MCF 10A (cell line): ENCODE measurements at regions not wholly inside any gene's neighbourhood (a gene's known extent, or its start where the extent isn't known, plus 50 kb on each side); places are given as distances from the start of the nearest gene placed in this dataset.
"Not testable (repeated sequence)": the region's sequence is repeated elsewhere in the genome, so short reads cannot be mapped to it uniquely, and the experiment has no call there.

Experiments
- BruUV-seq: library from RNA; stranded (reverse); fragments of 400-500 nt; replicated peaks from 2 replicates; lab custom pipeline; 2021; lab: Mats Ljungman, UMichigan
- CTCF ChIA-PET: fragments of 300-600 bp; sonication (Branson Sonifier 250); formaldehyde crosslinking; extraction: SDS; loops from one replicate; lab custom pipeline; 2021; ENCODE audit warnings: antibody characterized with exemption, inconsistent platforms; lab: Yijun Ruan, JAX
- POLR2A ChIA-PET: fragments of 300-600, 350-650 bp; sonication (Branson Sonifier 250); formaldehyde crosslinking; extraction: SDS; loops from one replicate; lab custom pipeline; 2020; ENCODE audit warnings: antibody characterized with exemption, inconsistent platforms; lab: Yijun Ruan, JAX
- DNase-seq: peaks from one replicate; pipeline ENCODE4 v3.0.0-alpha.2; 2018; ENCODE audit not compliant: unreplicated experiment
- H3K27ac Mint-ChIP-seq: one replicate; pipeline ENCODE4 v1.8.0; 2022; ENCODE audit warnings: mild to moderate bottlenecking, low read depth, mixed read lengths; ENCODE audit not compliant: unreplicated experiment
- H3K27me3 Mint-ChIP-seq: one replicate; pipeline ENCODE4 v1.8.0; 2022; ENCODE audit warnings: mixed read lengths; ENCODE audit not compliant: insufficient read depth, unreplicated experiment
- H3K36me3 Mint-ChIP-seq: one replicate; pipeline ENCODE4 v1.8.0; 2022; ENCODE audit warnings: mild to moderate bottlenecking, moderate library complexity, mixed read lengths; ENCODE audit not compliant: insufficient read depth, unreplicated experiment
- H3K4me1 Mint-ChIP-seq: one replicate; pipeline ENCODE4 v1.8.0; 2022; ENCODE audit warnings: mixed read lengths; ENCODE audit not compliant: insufficient read depth, unreplicated experiment
- H3K4me3 Mint-ChIP-seq: one replicate; pipeline ENCODE4 v1.8.0; 2022; ENCODE audit warnings: mild to moderate bottlenecking, moderate library complexity, mixed read lengths; ENCODE audit not compliant: unreplicated experiment
- H3K9me3 Mint-ChIP-seq: one replicate; pipeline ENCODE4 v1.8.0; 2022; ENCODE audit warnings: mixed read lengths; ENCODE audit not compliant: unreplicated experiment
- intact Hi-C: fragments of 100-400 bp; cut with micrococcal nuclease; formaldehyde crosslinking; loops from 2 replicates; pipeline ENCODE4 v1.14.1; 2022
- TF ChIP-seq, protein P1 (sequence below): fragments of 200-600 bp; IDR thresholded peaks from one replicate; pipeline ENCODE4 v1.8.0; 2022; ENCODE audit warnings: antibody characterized with exemption, mild to moderate bottlenecking; ENCODE audit not compliant: unreplicated experiment

DNA sequence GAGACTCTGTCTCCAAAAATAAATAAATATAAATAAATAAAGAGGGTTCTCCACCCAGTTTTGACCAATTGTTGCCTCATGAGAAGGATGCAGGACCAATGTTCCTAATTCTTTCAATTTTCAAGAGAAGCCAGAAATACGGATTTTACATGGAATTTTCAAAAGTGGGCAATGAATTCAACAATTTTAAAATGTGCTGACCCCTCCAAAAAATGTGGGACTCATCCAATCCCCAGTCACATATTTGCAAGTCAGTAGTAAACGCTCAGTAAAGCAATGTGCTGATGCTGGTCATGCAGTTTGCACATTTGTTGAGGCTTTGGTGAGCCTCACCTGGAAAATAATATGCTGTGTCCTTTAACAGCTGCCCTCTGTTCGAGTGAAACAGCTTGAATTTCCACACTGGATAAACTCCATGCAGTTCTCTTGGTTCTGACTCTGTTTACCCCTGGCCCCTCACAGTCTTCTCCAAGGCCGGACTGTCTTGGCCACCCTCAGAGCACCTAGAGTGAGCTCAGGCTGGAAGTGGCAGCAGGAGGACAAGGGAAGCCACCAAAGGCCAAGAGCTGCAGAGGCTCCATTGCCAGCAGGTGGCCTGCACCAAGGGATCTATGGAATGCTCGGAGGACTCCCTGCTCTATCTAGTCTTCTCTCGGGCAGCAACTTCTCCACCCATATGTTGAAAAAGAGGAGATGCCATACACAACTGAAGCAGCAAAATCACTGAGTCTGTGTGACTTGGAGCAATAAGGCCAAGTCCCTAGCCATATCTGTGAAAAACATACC is 246.8 kb downstream of the UACA start:
- intact Hi-C loops: no loop called here
- H3K27ac Mint-ChIP-seq: no peak overlapping the region
- H3K9me3 Mint-ChIP-seq: no peaks in the 10 kb centered on the region
- no peak for DNase-seq
- H3K4me1 Mint-ChIP-seq: no peaks in the 10 kb centered on the region
- H3K4me3 Mint-ChIP-seq: no peak overlapping the region
- TF ChIP-seq, protein P1, sequence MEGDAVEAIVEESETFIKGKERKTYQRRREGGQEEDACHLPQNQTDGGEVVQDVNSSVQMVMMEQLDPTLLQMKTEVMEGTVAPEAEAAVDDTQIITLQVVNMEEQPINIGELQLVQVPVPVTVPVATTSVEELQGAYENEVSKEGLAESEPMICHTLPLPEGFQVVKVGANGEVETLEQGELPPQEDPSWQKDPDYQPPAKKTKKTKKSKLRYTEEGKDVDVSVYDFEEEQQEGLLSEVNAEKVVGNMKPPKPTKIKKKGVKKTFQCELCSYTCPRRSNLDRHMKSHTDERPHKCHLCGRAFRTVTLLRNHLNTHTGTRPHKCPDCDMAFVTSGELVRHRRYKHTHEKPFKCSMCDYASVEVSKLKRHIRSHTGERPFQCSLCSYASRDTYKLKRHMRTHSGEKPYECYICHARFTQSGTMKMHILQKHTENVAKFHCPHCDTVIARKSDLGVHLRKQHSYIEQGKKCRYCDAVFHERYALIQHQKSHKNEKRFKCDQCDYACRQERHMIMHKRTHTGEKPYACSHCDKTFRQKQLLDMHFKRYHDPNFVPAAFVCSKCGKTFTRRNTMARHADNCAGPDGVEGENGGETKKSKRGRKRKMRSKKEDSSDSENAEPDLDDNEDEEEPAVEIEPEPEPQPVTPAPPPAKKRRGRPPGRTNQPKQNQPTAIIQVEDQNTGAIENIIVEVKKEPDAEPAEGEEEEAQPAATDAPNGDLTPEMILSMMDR: no peak
- no peaks in the 10 kb centered on the region for H3K36me3 Mint-ChIP-seq
- ChIA-PET POLR2A (interaction anchor here (0.5 kb wide), 1 partner anchor 161 kb away, joined by 3 read pairs; no protein-coding TSS in a partner anchor), CTCF (interaction anchor here (0.6 to 1.3 kb wide), 3 partner anchors 9 to 1036 kb away, joined by 4 to 5 read pairs (median 5); no protein-coding TSS in a partner anchor)
- peaks cover 41% of the 10 kb centered on the region for H3K27me3 Mint-ChIP-seq
- no TSS peak for BruUV-seq

- BruUV-seq: no TSS peak
- TF ChIP-seq, protein P1: no peak
- no peaks in the 10 kb centered on the region for H3K36me3 Mint-ChIP-seq
- H3K4me3 Mint-ChIP-seq: no peak overlapping the region
- CTCF ChIA-PET: no interaction called here
- POLR2A ChIA-PET: interaction anchor here (0.7 kb wide), 1 partner anchor 414 kb away, joined by 3 read pairs; no protein-coding TSS in a partner anchor
- peaks cover under 1% of the 10 kb centered on the region for H3K4me1 Mint-ChIP-seq
- H3K9me3 Mint-ChIP-seq: no peaks in the 10 kb centered on the region
- intact Hi-C loops: no loop called here
- H3K27ac Mint-ChIP-seq: no peak overlapping the region
- H3K27me3 Mint-ChIP-seq: peaks cover 17% of the 10 kb centered on the region
- DNase-seq: no peak
Observed at GRCh38 chr15:70514251-70514650, 249.1 kb downstream of the UACA start.

DNA sequence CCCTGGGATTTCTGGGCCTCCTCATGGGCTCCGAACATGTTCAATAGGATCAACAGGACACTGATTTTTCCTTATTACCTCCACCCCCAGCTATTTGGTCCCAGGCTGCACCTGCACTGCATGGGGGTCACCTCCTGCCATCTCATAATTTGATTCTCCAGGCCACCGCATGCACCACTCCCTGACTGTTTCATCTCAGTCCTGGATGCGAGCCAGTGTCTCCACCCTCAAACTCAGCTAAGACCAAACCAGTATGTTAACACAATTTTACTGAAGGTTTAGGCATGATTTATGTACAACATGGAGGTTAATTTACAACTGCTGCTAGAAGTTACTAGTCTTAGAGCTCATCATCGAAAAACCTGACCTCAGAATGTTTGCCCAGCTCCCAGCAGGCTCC is 249.5 kb downstream of the UACA start:
- Mint-ChIP-seq H3K9me3 (no peaks in the 10 kb centered on the region), H3K27ac (no peak overlapping the region), H3K4me3 (no peak overlapping the region), H3K4me1 (peaks cover 5% of the 10 kb centered on the region), H3K27me3 (peaks cover 13% of the 10 kb centered on the region), H3K36me3 (no peaks in the 10 kb centered on the region)
- BruUV-seq: no TSS peak
- DNase-seq: no peak
- intact Hi-C loops: no loop called here
- TF ChIP-seq, protein P1: no peak
- ChIA-PET CTCF (no interaction called here), POLR2A (no interaction called here)

GRCh38 chr15:70512772-70513362 is 250.5 kb downstream of the UACA start:
- Mint-ChIP-seq H3K27ac (no peak overlapping the region), H3K36me3 (no peaks in the 10 kb centered on the region), H3K4me1 (peaks cover 14% of the 10 kb centered on the region), H3K27me3 (peaks cover 8% of the 10 kb centered on the region), H3K4me3 (no peak overlapping the region), H3K9me3 (no peaks in the 10 kb centered on the region)
- peak; percentile 85 for DNase-seq
- POLR2A ChIA-PET: no interaction called here
- intact Hi-C loops: no loop called here
- TF ChIP-seq, protein P1: peak; percentile 84
- BruUV-seq: no TSS peak
- CTCF ChIA-PET: interaction anchor here (0.5 to 0.7 kb wide), 3 partner anchors 368 to 1238 kb away, joined by 3 to 4 read pairs (median 3); no protein-coding TSS in a partner anchor

GRCh38 chr15:70511972-70512587 is 251.3 kb downstream of the UACA start:
- H3K4me1 Mint-ChIP-seq: peaks cover 16% of the 10 kb centered on the region
- H3K9me3 Mint-ChIP-seq, DNase-seq, H3K27ac Mint-ChIP-seq, H3K4me3 Mint-ChIP-seq, BruUV-seq, intact Hi-C loops, H3K27me3 Mint-ChIP-seq, H3K36me3 Mint-ChIP-seq, POLR2A ChIA-PET: not testable (repeated sequence)
- CTCF ChIA-PET: interaction anchor here (0.7 kb wide), 2 partner anchors 367 to 676 kb away, joined by 3 read pairs; no protein-coding TSS in a partner anchor
